MCF 10A (cell line): ENCODE measurements at regions not wholly inside any gene's neighbourhood (a gene's known extent, or its start where the extent isn't known, plus 50 kb on each side); places are given as distances from the start of the nearest gene placed in this dataset.

Experiments
- BruUV-seq: library from RNA; stranded (reverse); fragments of 400-500 nt; replicated peaks from 2 replicates; lab custom pipeline; 2021; lab: Mats Ljungman, UMichigan
- CTCF ChIA-PET: fragments of 300-600 bp; sonication (Branson Sonifier 250); formaldehyde crosslinking; extraction: SDS; loops from one replicate; lab custom pipeline; 2021; ENCODE audit warnings: antibody characterized with exemption, inconsistent platforms; lab: Yijun Ruan, JAX
- POLR2A ChIA-PET: fragments of 300-600, 350-650 bp; sonication (Branson Sonifier 250); formaldehyde crosslinking; extraction: SDS; loops from one replicate; lab custom pipeline; 2020; ENCODE audit warnings: antibody characterized with exemption, inconsistent platforms; lab: Yijun Ruan, JAX
- DNase-seq: peaks from one replicate; pipeline ENCODE4 v3.0.0-alpha.2; 2018; ENCODE audit not compliant: unreplicated experiment
- H3K27ac Mint-ChIP-seq: one replicate; pipeline ENCODE4 v1.8.0; 2022; ENCODE audit warnings: mild to moderate bottlenecking, low read depth, mixed read lengths; ENCODE audit not compliant: unreplicated experiment
- H3K27me3 Mint-ChIP-seq: one replicate; pipeline ENCODE4 v1.8.0; 2022; ENCODE audit warnings: mixed read lengths; ENCODE audit not compliant: insufficient read depth, unreplicated experiment
- H3K36me3 Mint-ChIP-seq: one replicate; pipeline ENCODE4 v1.8.0; 2022; ENCODE audit warnings: mild to moderate bottlenecking, moderate library complexity, mixed read lengths; ENCODE audit not compliant: insufficient read depth, unreplicated experiment
- H3K4me1 Mint-ChIP-seq: one replicate; pipeline ENCODE4 v1.8.0; 2022; ENCODE audit warnings: mixed read lengths; ENCODE audit not compliant: insufficient read depth, unreplicated experiment
- H3K4me3 Mint-ChIP-seq: one replicate; pipeline ENCODE4 v1.8.0; 2022; ENCODE audit warnings: mild to moderate bottlenecking, moderate library complexity, mixed read lengths; ENCODE audit not compliant: unreplicated experiment
- H3K9me3 Mint-ChIP-seq: one replicate; pipeline ENCODE4 v1.8.0; 2022; ENCODE audit warnings: mixed read lengths; ENCODE audit not compliant: unreplicated experiment
- intact Hi-C: fragments of 100-400 bp; cut with micrococcal nuclease; formaldehyde crosslinking; loops from 2 replicates; pipeline ENCODE4 v1.14.1; 2022
- TF ChIP-seq, protein P1 (sequence below): fragments of 200-600 bp; IDR thresholded peaks from one replicate; pipeline ENCODE4 v1.8.0; 2022; ENCODE audit warnings: antibody characterized with exemption, mild to moderate bottlenecking; ENCODE audit not compliant: unreplicated experiment

GRCh38 chr1:60145771-60146170 lies 72.2 kb upstream of the C1orf87 start:
- BruUV-seq, result no TSS peak
- Mint-ChIP-seq H3K27me3 (peaks cover 68% of the 10 kb centered on the region), H3K36me3 (no peaks in the 10 kb centered on the region), H3K9me3 (no peaks in the 10 kb centered on the region), H3K4me1 (no peaks in the 10 kb centered on the region), H3K4me3 (no peak overlapping the region), H3K27ac (no peak overlapping the region)
- ChIA-PET CTCF (interaction anchor here (1.4 kb wide), 1 partner anchor 11 kb away, joined by 4 read pairs; no protein-coding TSS in a partner anchor), POLR2A (no interaction called here)
- TF ChIP-seq, protein P1, sequence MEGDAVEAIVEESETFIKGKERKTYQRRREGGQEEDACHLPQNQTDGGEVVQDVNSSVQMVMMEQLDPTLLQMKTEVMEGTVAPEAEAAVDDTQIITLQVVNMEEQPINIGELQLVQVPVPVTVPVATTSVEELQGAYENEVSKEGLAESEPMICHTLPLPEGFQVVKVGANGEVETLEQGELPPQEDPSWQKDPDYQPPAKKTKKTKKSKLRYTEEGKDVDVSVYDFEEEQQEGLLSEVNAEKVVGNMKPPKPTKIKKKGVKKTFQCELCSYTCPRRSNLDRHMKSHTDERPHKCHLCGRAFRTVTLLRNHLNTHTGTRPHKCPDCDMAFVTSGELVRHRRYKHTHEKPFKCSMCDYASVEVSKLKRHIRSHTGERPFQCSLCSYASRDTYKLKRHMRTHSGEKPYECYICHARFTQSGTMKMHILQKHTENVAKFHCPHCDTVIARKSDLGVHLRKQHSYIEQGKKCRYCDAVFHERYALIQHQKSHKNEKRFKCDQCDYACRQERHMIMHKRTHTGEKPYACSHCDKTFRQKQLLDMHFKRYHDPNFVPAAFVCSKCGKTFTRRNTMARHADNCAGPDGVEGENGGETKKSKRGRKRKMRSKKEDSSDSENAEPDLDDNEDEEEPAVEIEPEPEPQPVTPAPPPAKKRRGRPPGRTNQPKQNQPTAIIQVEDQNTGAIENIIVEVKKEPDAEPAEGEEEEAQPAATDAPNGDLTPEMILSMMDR, result no peak
- intact Hi-C loops, result no loop called here
- DNase-seq, result no peak

- Mint-ChIP-seq H3K27ac (no peak overlapping the region), H3K4me3 (no peak overlapping the region), H3K36me3 (no peaks in the 10 kb centered on the region), H3K27me3 (peaks cover 58% of the 10 kb centered on the region), H3K9me3 (no peaks in the 10 kb centered on the region), H3K4me1 (no peaks in the 10 kb centered on the region)
- intact Hi-C loops, result no loop called here
- no peak for DNase-seq
- TF ChIP-seq, protein P1, result no peak
- ChIA-PET CTCF (interaction anchor here (1.2 kb wide), 1 partner anchor 125 kb away, joined by 3 read pairs; no protein-coding TSS in a partner anchor), POLR2A (interaction anchor here (0.8 kb wide), 1 partner anchor 37 kb away, joined by 3 read pairs; no protein-coding TSS in a partner anchor)
- BruUV-seq, result no TSS peak
Observed at GRCh38 chr1:60141743-60142142, 68.2 kb upstream of the C1orf87 start.

DNA sequence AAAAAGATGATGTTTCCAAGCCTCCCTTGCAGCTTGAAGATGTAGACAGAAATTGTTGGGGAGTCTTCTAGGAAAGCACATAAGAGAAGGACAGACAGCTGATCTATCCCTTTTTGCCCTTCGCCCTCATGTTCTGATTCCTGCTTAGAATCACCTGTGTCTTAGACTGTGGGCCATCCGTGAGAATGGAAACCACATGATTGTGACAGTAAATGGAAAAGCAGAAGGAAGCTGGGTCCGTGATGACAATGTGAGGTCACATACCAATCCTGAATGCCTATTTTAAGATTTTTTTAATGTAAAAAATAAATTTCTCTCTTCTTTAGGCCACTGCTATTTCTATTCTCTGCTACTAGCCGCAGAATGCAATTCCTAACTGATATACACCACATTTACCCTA lies 67.7 kb upstream of the C1orf87 start:
- ChIA-PET POLR2A (interaction anchor here (0.8 kb wide), 1 partner anchor 37 kb away, joined by 3 read pairs; no protein-coding TSS in a partner anchor), CTCF (interaction anchor here (1.2 kb wide), 1 partner anchor 126 kb away, joined by 3 read pairs; no protein-coding TSS in a partner anchor)
- Mint-ChIP-seq H3K36me3 (no peaks in the 10 kb centered on the region), H3K4me1 (no peaks in the 10 kb centered on the region), H3K9me3 (no peaks in the 10 kb centered on the region), H3K4me3 (no peak overlapping the region), H3K27ac (no peak overlapping the region), H3K27me3 (peaks cover 63% of the 10 kb centered on the region)
- TF ChIP-seq, protein P1, result no peak
- BruUV-seq, result no TSS peak
- intact Hi-C loops, result no loop called here
- no peak for DNase-seq

- TF ChIP-seq, protein P1, result no peak
- Mint-ChIP-seq H3K9me3 (no peaks in the 10 kb centered on the region), H3K27ac (no peak overlapping the region), H3K4me1 (peaks cover 5% of the 10 kb centered on the region), H3K27me3 (peaks cover 70% of the 10 kb centered on the region), H3K36me3 (no peaks in the 10 kb centered on the region), H3K4me3 (no peak overlapping the region)
- CTCF ChIA-PET, result interaction anchor here (0.7 to 1.3 kb wide), 3 partner anchors 144 to 1665 kb away, joined by 3 to 4 read pairs (median 3); no protein-coding TSS in a partner anchor
- intact Hi-C loops, result no loop called here
- POLR2A ChIA-PET, result no interaction called here
- DNase-seq, result no peak
- BruUV-seq, result no TSS peak
Observed at GRCh38 chr1:60137406-60137805, 63.8 kb upstream of the C1orf87 start.
